ENCODE measurements at regions not wholly inside any gene's neighbourhood (a gene's known extent, or its start where the extent isn't known, plus 50 kb on each side); places are given as distances from the start of the nearest gene placed in this dataset.

GRCh38 chr2:150051004-150051403, 436.5 kb downstream of the RND3 start:
- no peak for DNase-seq (ENCODE audit: low read depth in 2 of 2)

GRCh38 chr2:150050036-150050435, 437.4 kb downstream of the RND3 start:
- no peak for DNase-seq (ENCODE audit: low read depth in 2 of 2)

GRCh38 chr2:150047620-150048222, 439.7 kb downstream of the RND3 start:
- DNase-seq (ENCODE audit: low read depth in 2 of 2) = peak; percentile 43 to 53

GRCh38 chr2:150046810-150047209, 440.7 kb downstream of the RND3 start:
- DNase-seq (ENCODE audit: low read depth in 2 of 2) = no peak

- DNase-seq (ENCODE audit: low read depth in 2 of 2) = no peak
Observed at GRCh38 chr2:150046211-150046610, 441.3 kb downstream of the RND3 start.

GRCh38 chr2:150045601-150046000, 441.9 kb downstream of the RND3 start:
- no peak for DNase-seq (ENCODE audit: low read depth in 2 of 2)

- DNase-seq (ENCODE audit: low read depth in 2 of 2) = no peak
Observed at GRCh38 chr2:150043172-150043500, 444.3 kb downstream of the RND3 start.

GRCh38 chr2:150042500-150043171, 444.8 kb downstream of the RND3 start:
- no peak for DNase-seq (ENCODE audit: low read depth in 2 of 2)

GRCh38 chr2:150041722-150042425, 445.6 kb downstream of the RND3 start:
- DNase-seq (ENCODE audit: low read depth in 2 of 2) = no peak

- no peak for DNase-seq (ENCODE audit: low read depth in 2 of 2)
Observed at GRCh38 chr2:150036622-150037021, 449.0 kb upstream of the MMADHC start.

GRCh38 chr2:150034665-150035064, 447.1 kb upstream of the MMADHC start:
- DNase-seq (ENCODE audit: low read depth in 2 of 2) = no peak

- no peak for DNase-seq (ENCODE audit: low read depth in 2 of 2)
Observed at GRCh38 chr2:150030436-150031190, 443.0 kb upstream of the MMADHC start.

GRCh38 chr2:150028322-150028721, 440.7 kb upstream of the MMADHC start:
- peak in 1 of 2 experiments; percentile 36 for DNase-seq (ENCODE audit: low read depth in 2 of 2)

- DNase-seq (ENCODE audit: low read depth in 2 of 2) = no peak
Observed at GRCh38 chr2:150027164-150027563, 439.6 kb upstream of the MMADHC start.

GRCh38 chr2:150023663-150024062, 436.1 kb upstream of the MMADHC start:
- no peak for DNase-seq (ENCODE audit: low read depth in 2 of 2)

GRCh38 chr2:150023044-150023443, 435.5 kb upstream of the MMADHC start:
- DNase-seq (ENCODE audit: low read depth in 2 of 2) = no peak

GRCh38 chr2:150020937-150021673, 433.5 kb upstream of the MMADHC start:
- DNase-seq (ENCODE audit: low read depth in 2 of 2) = no peak

- no peak for DNase-seq (ENCODE audit: low read depth in 2 of 2)
Observed at GRCh38 chr2:150020221-150020620, 432.6 kb upstream of the MMADHC start.

GRCh38 chr2:150019063-150019462, 431.5 kb upstream of the MMADHC start:
- no peak for DNase-seq (ENCODE audit: low read depth in 2 of 2)

- no peak for DNase-seq (ENCODE audit: low read depth in 2 of 2)
Observed at GRCh38 chr2:150012986-150013385, 425.4 kb upstream of the MMADHC start.

GRCh38 chr2:150011161-150011730, 423.7 kb upstream of the MMADHC start:
- DNase-seq (ENCODE audit: low read depth in 2 of 2) = peak in 1 of 2 experiments; percentile 41
